ENCODE measurements at regions not wholly inside any gene's neighbourhood (a gene's known extent, or its start where the extent isn't known, plus 50 kb on each side); places are given as distances from the start of the nearest gene placed in this dataset.
A peak's percentile ranks its signal among the peaks of the same experiment; 100 is the strongest.

DNA sequence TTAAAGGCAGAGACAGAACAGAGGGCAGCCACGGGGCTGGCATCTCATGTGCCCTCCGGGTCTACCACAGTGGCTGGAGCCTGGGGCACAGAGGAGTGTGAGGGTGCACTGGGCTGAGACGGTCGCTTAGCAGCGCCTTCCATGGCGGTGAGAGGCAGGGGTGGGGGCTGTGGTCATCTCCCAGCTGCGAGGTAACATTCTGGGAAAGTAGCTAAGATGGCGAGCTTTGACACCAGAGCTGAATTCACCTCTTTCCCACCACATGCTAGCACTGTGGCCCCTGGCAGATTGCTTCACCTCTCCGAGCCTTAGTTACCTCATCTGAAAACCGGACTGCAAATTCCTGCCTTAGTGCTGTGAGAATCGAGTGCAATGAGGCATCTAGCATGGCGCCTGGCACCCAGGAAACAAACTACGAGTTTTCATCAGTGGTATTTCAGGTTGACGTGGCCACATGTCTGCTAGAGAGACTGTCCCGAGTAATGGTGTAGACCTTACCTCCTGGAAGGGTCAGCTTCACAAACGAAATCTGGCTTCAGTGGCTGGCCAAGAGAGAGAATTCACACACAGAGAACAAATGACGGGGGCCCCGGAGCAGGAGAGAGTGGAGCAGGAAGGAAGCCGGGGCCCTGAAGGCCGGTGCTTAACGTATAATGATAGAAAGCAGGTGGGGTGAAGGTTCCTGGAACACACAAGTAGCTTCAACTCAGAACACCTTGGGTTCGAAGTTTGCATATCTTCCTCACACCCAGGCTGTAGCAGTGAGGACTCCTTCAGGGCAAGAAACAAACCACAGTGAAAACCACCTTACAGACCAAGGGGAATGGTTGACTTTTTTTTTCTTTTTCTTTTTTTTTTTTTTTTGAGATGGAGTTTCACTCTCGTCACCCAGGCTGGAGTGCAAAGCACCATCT lies 63.9 kb upstream of the RPH3AL start:
- H3K4me1 ChIP-seq (replicated peaks in 1 of 4; ENCODE audit: control insufficient read depth in 3 of 4, insufficient read depth in 4 of 4, low read length in 3 of 4), result no peaks in the 10 kb centered on the region
- no peak overlapping the region for H3K4me2 ChIP-seq (ENCODE audit: insufficient read depth in 1 of 2, low read depth in 2 of 2, low read length in 2 of 2)
- no peak overlapping the region for H3K14ac ChIP-seq (ENCODE audit: insufficient read length)
- H4K5ac ChIP-seq (ENCODE audit: insufficient read length, low read depth, low read length), result no peak overlapping the region
- 0 out of 2 replicates have a peak overlapping the region, but pooled peaks have one; percentile 46 for H2BK15ac ChIP-seq (ENCODE audit: low read length)
- WGBS, 2 experiments (ENCODE audit: extremely low coverage in 1 of 2, insufficient coverage in 1 of 2, insufficient read length in 1 of 2, insufficient replicate concordance in 2 of 2, low coverage in 1 of 2, low lambda C conversion rate in 2 of 2, missing lambda C conversion rate in 1 of 2), result 92% methylated on average over 22 of the region's 23 CpGs; no CpG with 5 or more reads in 1 of the 2 experiments
- no peaks in the 10 kb centered on the region for H3K9me3 ChIP-seq (ENCODE audit: insufficient read depth in 2 of 2, low read depth in 1 of 2, low read length in 1 of 2)
- H3K4ac ChIP-seq (replicated peaks; ENCODE audit: insufficient read length, low read depth, low read length), result no peak overlapping the region
- DNase-seq (ENCODE audit: low read depth in 1 of 2, low spot score in 2 of 2) (no peak), FAIRE-seq (no peak)
- H4K20me1 ChIP-seq (replicated peaks in 1 of 2; ENCODE audit: control insufficient read depth in 1 of 2, insufficient read depth in 2 of 2, low read length in 2 of 2), result no peaks in the 10 kb centered on the region
- no peak overlapping the region for H3K9ac ChIP-seq (replicated peaks in 1 of 4; ENCODE audit: extremely low read depth in 1 of 4, low read depth in 3 of 4, low read length in 3 of 4)
- no peak overlapping the region for H2AK5ac ChIP-seq (ENCODE audit: low read depth, low read length)
- no peak overlapping the region for H2BK5ac ChIP-seq (ENCODE audit: low read depth, low read length)
- H3K27ac ChIP-seq (ENCODE audit: low read depth, low read length), result no peak overlapping the region
- H3K79me1 ChIP-seq (ENCODE audit: low read depth, low read length), result no peaks in the 10 kb centered on the region; the same call in 1 of the 2 replicates
- H4K8ac ChIP-seq (ENCODE audit: extremely low read depth, insufficient read depth, low read length), result no peak overlapping the region; the same call in 1 of the 2 replicates
- H4K91ac ChIP-seq (replicated peaks; ENCODE audit: insufficient read length, low read length), result peak overlapping the region; percentile 70
- H3K56ac ChIP-seq (replicated peaks; ENCODE audit: insufficient read length, low read depth, low read length), result no peak overlapping the region
- no peak overlapping the region for H3K23ac ChIP-seq (ENCODE audit: insufficient read length)
- no peak overlapping the region for H3K18ac ChIP-seq (ENCODE audit: extremely low read depth, low read length)
- no peaks in the 10 kb centered on the region for H3K23me2 ChIP-seq (ENCODE audit: low read depth, low read length)
- no peaks in the 10 kb centered on the region for H3K27me3 ChIP-seq (replicated peaks in 1 of 4; ENCODE audit: control insufficient read depth in 3 of 4, extremely low read depth in 1 of 4, insufficient read depth in 3 of 4, low read length in 3 of 4)
- peak overlapping the region; percentile 12; the same call in 1 of the 2 replicates for H2BK12ac ChIP-seq (ENCODE audit: low read depth, low read length)
- no peak overlapping the region for H2AFZ ChIP-seq (ENCODE audit: low read length)
- ChIA-PET CTCF (ENCODE audit: partially characterized antibody) (interaction anchor here (0.6 to 2.8 kb wide), 7 partner anchors 15 to 286 kb away, joined by 3 to 14 read pairs (median 3); no protein-coding TSS in a partner anchor), POLR2A (ENCODE audit: partially characterized antibody) (no interaction called here)
- TF ChIP-seq RAD21 (IDR thresholded peaks at IDR 0.05 in 1 of 2, conservative IDR thresholded peaks at IDR 0.05 in 1 of 2; ENCODE audit: low read depth in 2 of 2, low read length in 2 of 2) (0 out of 4 replicates have a peak, but pooled peaks of 1 of the 2 experiments have one; percentile 2), SUZ12 (IDR thresholded peaks at IDR 0.05; ENCODE audit: low read length) (no peak)
- H3K4me3 ChIP-seq (ENCODE audit: extremely low read depth in 1 of 4, insufficient read depth in 2 of 4, low read depth in 3 of 4, low read length in 4 of 4), result no peak overlapping the region
- no peak overlapping the region for H2BK20ac ChIP-seq (ENCODE audit: low read length)
- no peaks in the 10 kb centered on the region for H3K79me2 ChIP-seq (ENCODE audit: control insufficient read depth in 1 of 2, insufficient read depth in 2 of 2, low read length in 2 of 2)
- H2BK120ac ChIP-seq (replicated peaks; ENCODE audit: low read depth, low read length), result no peak overlapping the region
- 0 out of 8 replicates have a peak, but pooled peaks cover 0 to 3% (median 0%) of the 10 kb centered on the region in 4 experiments for H3K36me3 ChIP-seq (ENCODE audit: control insufficient read depth in 2 of 4, insufficient read depth in 4 of 4, low read length in 3 of 4)

Measured in H1 (cell line).